Lower leg skin (tissue), 4 donors: ENCODE measurements at regions not wholly inside any gene's neighbourhood (a gene's known extent, or its start where the extent isn't known, plus 50 kb on each side); places are given as distances from the start of the nearest gene placed in this dataset.

Experiments
- DNase-seq, 2 donors: peaks; one replicate each; pipeline ENCODE4 v3.0.0-alpha.2; 2019; ENCODE audit warnings: low spot score in 2 of 2
- H3K4me3 ChIP-seq: fragments of 200-600 bp; sonication (generic); 2 replicates; pipeline ENCODE4 v1.5.1; 2017; ENCODE audit warnings: mild to moderate bottlenecking, low read depth; ENCODE audit not compliant: poor library complexity, severe bottlenecking
- POLR2A ChIP-seq, 2 donors: fragments of 450-650 bp; IDR thresholded peaks; one replicate each; pipeline ENCODE4 v1.6.1; 2016 to 2017; ENCODE audit warnings: antibody characterized with exemption in 2 of 2, mild to moderate bottlenecking in 1 of 2, moderate library complexity in 1 of 2
- WGBS, 2 donors: methylation state at CpG; one replicate each; pipeline ENCODE4 v1.1.5; 2018; 5-methylcytosine and 5-hydroxymethylcytosine counted together
- intact Hi-C: fragments of 100-400 bp; cut with DNase I; formaldehyde crosslinking; loops from one replicate; pipeline ENCODE4 v1.15.0; 2023; ENCODE audit warnings: low total_unique reads
- TF ChIP-seq, protein P1 (sequence below), 3 donors: fragments of 450-650 bp; IDR thresholded peaks; one replicate each; pipeline ENCODE4 v1.5.1; 2016; ENCODE audit warnings: antibody characterized with exemption in 3 of 3, mild to moderate bottlenecking in 3 of 3, moderate library complexity in 2 of 3

DNA sequence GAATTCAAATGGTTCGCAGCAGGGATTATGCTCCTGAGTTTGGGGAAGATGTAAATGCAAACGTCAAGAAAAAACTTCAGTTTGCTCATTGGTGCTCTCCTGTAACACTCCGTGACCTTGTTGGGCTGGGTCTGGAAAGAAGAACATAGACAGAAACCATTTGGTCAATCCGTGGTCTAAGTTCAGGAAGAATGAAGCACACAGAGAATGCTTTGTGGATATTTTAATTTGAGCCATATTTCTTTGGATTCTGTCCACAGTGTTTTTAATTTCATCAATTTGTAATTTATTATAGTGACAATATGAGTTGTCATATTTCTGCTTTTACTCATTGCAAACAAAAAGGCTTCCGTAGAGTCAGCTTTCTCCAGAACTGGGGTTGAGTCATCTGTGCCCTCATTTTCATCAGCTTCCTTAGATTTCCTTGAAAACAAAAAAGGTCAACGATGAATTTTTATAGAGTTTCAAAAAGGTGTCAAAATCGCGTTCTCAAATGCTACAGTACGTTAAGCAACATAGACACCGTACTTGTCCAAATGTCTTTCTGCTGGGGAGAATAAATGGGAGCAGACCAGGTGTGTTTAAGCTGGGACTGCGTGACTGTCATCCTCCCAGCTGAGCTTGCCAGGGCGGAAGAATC, 606.4 kb downstream of the RNF144A start:
- TF ChIP-seq, protein P1, sequence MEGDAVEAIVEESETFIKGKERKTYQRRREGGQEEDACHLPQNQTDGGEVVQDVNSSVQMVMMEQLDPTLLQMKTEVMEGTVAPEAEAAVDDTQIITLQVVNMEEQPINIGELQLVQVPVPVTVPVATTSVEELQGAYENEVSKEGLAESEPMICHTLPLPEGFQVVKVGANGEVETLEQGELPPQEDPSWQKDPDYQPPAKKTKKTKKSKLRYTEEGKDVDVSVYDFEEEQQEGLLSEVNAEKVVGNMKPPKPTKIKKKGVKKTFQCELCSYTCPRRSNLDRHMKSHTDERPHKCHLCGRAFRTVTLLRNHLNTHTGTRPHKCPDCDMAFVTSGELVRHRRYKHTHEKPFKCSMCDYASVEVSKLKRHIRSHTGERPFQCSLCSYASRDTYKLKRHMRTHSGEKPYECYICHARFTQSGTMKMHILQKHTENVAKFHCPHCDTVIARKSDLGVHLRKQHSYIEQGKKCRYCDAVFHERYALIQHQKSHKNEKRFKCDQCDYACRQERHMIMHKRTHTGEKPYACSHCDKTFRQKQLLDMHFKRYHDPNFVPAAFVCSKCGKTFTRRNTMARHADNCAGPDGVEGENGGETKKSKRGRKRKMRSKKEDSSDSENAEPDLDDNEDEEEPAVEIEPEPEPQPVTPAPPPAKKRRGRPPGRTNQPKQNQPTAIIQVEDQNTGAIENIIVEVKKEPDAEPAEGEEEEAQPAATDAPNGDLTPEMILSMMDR (IDR thresholded peaks at IDR 0.05): no peak
- no peak for TF ChIP-seq POLR2A (IDR thresholded peaks at IDR 0.05)
- no peak overlapping the region for H3K4me3 ChIP-seq
- 61% methylated on average over 12 of the region's 12 CpGs for WGBS, 2 donors
- intact Hi-C loops: no loop called here
- no peak for DNase-seq

DNA sequence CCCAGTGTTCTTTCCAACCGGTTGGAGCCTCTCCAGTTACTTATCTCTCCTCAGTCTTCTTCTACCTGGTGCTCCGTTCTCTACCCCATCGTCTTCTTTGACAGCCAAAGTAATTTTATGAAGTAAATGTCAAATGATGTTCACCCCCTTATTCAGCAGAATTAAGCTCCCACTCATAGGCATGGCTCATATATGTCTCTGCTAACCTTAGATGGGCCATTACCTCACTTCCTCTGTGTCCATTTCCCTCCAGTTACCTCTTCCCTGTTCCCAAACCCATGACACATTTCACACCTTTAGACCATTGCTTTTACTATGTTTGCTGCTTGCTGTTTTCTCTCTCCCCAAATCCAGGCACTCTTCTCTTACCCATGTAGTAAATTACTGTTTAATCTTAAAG, 607.0 kb downstream of the RNF144A start:
- no peak for DNase-seq
- WGBS, 2 donors: 66 to 94% methylated on average over 3 of the region's 3 CpGs
- no peak overlapping the region for H3K4me3 ChIP-seq
- TF ChIP-seq, protein P1 (IDR thresholded peaks at IDR 0.05): no peak
- no peak for TF ChIP-seq POLR2A (IDR thresholded peaks at IDR 0.05)
- intact Hi-C loops: no loop called here

DNA sequence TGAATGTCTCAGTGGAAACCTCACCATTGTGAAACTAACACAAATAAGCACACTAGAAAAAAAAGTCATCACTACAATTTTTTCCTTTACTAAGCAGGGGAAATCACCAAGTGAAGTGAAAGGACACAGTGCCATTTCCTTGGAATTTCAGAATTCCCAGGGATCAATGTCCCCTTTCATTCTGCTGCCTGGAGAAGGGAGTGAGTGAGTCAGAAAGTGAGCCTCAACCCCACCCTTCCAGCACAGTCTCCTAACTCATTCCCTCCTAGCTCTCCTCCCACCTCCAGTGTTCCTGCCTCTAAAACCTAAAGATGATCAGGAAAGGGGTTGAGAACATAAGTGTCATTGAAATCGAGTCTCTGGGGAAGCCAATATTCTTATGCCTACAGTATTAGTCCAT, 608.5 kb downstream of the RNF144A start:
- WGBS, 2 donors: 73 to 82% methylated on average over 1 of the region's 1 CpG
- TF ChIP-seq, protein P1 (IDR thresholded peaks at IDR 0.05): no peak
- TF ChIP-seq POLR2A (IDR thresholded peaks at IDR 0.05): no peak
- DNase-seq: no peak
- H3K4me3 ChIP-seq: no peak overlapping the region
- intact Hi-C loops: no loop called here

DNA sequence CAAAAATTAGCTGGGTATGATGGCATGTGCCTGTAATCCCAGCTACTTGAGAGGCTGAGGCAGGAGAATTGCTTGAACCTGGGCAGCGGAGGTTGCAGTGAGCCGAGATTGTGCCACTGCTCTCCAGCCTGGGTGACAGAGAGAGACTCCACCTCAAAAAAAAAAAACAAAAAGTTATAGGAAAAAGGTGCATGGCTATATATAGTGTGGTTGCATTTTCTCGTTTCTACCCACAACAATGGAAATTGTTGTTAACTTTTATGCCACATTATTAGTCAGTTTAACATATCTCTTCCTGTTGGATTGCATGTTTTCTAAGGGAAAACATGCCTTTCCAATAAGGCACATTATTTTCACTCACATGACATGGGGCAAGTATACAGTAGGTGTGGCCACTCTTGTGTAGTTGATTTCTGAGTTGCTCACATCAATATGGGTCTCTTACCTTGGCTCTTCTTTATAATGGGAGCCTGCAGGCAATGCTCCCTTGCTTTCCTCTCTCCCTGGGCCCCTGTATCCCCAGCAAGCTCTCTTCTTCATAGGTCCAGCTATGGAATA, 610.0 kb downstream of the RNF144A start:
- 84 to 87% methylated on average over 3 of the region's 3 CpGs for WGBS, 2 donors
- no peak overlapping the region for H3K4me3 ChIP-seq
- DNase-seq: no peak
- intact Hi-C loops: no loop called here
- no peak for TF ChIP-seq POLR2A (IDR thresholded peaks at IDR 0.05)
- TF ChIP-seq, protein P1 (IDR thresholded peaks at IDR 0.05): no peak

DNA sequence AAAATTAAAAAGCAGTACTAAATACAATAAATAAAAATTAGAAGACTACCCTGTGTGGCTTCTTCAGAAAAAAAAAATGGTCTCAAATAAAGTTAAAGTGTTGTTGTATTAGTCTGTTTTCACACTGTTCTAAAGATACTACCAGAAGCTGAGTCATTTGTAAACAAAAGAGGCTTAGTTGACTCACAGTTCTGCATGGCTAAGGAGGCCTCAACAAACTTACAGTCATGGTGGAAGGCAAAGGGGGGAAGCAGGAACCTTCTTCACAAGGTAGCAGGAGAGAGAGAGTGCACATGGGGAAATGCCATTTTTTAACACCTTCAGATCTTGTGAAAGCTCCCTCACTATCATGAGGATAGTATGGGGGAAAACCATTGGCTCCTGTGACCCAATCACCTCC, 612.8 kb downstream of the RNF144A start:
- intact Hi-C loops: no loop called here
- TF ChIP-seq POLR2A (IDR thresholded peaks at IDR 0.05): no peak
- TF ChIP-seq, protein P1 (IDR thresholded peaks at IDR 0.05): no peak
- H3K4me3 ChIP-seq: no peak overlapping the region
- no peak for DNase-seq

DNA sequence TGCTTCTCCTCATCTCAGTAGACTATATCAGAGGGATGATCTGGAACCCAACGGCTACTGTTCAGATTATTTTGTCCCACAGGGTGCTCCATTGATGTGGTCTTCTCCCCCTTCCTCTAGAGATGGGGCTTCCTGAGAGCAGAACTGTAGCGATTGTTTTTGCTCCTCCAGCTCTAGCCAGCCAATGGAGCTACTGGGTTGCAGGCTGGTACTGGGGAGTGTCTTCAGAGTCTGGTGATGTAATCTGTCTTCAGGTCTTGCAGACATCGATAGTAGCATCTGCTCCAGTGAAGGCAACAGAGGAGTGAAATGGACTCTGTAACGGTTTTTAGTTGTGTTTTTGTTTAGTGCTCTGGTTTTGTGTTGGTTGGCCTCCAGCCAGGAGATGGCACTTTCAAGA, 621.9 kb downstream of the RNF144A start:
- 81 to 91% methylated on average over 4 of the region's 4 CpGs for WGBS, 2 donors
- DNase-seq: no peak
- no peak overlapping the region for H3K4me3 ChIP-seq
- TF ChIP-seq, protein P1 (IDR thresholded peaks at IDR 0.05): no peak
- TF ChIP-seq POLR2A (IDR thresholded peaks at IDR 0.05): no peak
- intact Hi-C loops: no loop called here
